HG03378 (cell line): ENCODE measurements at regions not wholly inside any gene's neighbourhood (a gene's known extent, or its start where the extent isn't known, plus 50 kb on each side); places are given as distances from the start of the nearest gene placed in this dataset.
"Not testable (repeated sequence)": the region's sequence is repeated elsewhere in the genome, so short reads cannot be mapped to it uniquely, and the experiment has no call there.

ENCODE experiments used
- ATAC-seq: cut with Tn5 transposase; IDR thresholded peaks from one replicate; pipeline ENCODE4 v1.9.1; 2021; ENCODE audit warnings: mild to moderate bottlenecking, moderate library complexity; ENCODE audit not compliant: unreplicated experiment

DNA sequence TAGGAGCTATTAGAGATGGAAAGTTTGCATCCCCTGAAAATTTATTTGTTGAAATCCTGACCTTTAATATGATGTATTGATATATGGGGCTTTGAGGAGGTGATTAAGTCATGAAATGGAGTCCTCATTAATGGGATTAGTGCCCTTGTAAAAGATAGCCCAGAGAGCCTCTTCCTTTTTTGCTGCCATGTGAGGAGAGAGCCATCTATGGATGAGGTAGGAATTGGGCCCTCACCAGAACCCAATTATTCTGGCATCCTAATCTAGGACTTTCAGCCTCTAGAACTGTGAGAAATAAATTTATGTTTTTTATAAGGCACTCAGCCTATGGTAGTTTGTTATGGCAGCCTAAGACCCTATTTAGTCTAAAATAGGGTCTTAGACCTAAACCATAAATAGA, 250.2 kb upstream of the SLITRK1 start:
- no peak for ATAC-seq

DNA sequence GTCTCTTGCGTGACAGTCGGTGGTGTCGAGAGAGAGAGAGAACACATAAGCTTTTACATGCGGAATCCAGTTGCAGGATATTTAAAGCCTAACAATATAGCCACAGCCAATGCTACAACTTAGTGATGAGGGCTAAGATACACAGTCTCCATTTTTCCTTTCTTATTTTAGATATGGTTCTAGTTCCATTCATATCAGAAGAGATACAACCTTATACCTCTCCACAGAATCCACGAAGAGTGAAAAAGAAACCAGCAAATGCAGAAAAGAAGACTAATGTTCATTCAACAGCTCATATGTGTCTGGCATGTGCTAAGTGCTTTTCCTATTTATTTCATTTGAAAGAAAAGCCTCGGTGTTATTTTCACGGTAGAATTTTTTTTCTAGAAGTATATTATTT, 249.0 kb upstream of the SLITRK1 start:
- ATAC-seq: no peak

DNA sequence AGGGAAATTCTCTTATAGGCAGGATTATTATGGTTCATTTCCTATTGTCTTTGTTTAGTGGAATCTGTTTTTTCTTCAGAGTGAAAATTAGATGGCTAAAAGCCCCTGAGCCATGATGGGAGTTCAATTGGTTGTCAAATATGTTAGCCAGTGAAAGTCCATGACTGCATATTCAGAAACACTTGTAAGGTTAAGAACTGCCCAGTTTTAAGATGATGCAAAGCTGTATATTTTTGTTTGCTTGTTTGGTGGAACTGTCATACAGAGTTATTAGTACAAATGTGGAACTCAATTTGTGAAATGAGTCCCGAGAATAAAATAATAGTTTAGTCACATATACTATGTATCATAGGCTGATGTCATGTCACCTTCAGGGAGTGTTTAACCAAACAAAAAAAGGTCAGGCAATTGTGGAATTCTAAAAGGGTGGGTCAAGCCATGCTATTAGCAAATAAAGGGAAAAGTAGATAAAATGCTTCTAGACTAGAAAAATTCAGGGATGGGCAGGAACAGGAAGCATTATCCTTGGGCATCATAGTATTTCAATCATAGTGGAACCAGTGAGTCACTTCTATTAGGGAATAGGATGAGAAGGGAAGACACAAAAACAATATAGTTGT, 248.3 kb upstream of the SLITRK1 start:
- ATAC-seq: no peak

DNA sequence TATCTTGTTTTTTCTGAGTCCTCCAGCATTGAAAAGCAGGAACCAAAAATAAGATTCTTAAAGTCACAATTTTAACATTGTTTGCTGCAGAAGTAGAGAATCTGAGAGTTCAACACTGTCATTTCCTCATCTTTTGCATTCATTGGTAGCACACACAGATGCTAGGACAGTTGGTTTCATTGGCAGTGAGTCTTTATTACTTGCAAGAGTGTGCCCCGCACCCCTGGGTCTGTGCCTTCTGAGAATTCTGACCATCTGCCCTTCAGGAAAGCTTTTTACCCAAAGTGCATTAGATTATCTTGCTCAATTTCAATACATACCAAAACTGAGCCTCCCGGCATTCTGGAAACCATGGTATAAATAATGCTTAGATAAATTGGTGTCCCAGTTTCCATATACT, 247.7 kb upstream of the SLITRK1 start:
- no peak for ATAC-seq

DNA sequence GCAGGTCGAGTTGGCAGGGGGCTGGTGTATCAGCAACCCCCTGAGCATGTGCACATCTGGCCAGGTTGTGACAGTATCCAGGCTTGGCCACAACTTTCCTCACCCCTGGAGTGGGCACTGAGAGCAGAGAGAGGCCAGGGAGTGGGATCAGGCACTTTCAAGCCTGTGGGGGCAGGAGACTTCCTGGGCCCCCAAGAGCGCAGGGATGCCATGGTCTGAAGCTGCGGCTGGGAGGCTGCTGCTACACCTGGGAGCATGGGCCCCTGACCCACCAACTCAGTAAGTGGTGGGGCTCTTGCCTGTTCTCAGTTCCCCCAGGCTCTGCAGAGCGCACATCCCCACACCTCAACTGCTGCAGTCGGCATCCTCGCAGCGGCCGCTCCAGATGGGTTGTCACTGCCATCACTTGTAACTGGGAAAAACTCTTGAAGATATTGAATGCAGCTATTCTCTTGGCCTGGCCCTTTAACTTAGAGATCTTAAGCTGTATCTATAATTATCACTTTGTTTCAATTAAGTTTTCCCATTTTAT, 245.4 kb upstream of the SLITRK1 start:
- ATAC-seq: no peak

DNA sequence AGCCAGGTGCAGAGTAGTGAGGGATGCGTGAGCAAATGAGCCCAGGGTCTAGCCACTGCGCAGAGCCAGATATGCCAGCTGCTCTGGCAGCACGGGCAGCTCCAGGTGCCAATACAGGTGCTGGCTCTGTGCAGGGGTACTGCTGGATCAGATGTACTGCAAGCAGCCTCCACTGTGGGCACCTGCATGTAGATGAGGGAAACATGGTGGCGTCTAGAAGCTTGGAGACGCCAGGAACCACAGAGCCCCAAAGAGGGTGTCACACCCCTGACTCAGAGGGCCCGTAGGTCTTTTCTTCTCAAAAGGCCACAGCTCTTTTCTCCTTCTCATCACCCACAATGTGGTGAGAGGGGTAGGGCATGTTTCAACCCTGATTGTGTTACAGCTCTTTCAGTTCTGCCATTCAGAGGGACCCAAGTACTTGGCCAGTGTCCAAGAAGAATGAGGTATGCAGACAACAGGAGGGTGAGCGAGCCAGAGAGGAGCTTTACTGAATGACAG, 244.4 kb upstream of the SLITRK1 start:
- ATAC-seq: no peak

DNA sequence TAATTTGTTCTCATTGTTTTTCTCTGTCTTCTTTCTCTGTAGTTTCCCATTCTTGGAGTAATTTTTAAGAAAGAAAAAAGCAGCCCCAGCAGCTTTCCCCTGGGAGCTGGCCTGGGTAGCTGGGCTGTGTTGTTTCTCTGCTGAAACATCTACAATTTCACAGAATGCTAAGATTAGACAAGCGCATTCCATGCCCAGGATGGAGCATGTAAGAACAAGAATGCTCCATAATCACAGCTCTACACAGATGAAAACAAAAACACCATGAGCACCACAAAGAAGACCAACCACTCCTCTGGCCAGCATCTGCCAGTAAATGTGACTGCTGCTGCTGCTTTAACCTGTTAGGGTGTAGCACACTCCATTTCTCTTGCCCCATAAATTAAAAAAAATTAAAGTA, 239.2 kb upstream of the SLITRK1 start:
- ATAC-seq: no peak

DNA sequence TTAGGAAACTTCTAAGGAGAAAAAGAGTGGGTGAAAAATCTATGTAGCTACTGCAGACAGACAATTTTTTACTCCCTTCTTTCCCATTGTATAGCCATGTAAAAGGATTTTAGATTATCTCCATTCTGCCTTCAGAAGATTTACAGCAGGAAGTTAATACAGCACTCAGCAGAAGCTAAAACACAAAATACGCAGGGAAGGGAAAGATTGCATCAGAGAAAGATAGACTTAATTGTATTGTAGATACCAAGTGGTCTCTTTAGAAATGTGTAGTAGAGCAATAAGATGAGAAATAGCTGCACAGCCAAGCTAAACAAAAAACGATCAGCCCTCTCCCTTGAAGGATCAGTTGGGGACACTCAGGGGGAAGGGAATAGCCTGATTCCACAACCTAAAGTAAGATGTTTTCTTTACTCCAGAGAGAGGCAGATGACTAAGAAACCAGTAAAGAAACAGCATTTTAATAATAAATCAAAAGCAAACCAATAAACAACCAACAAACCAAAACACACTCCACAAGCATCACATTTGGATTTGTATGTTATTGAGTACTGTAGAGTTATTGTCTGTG, 236.7 kb upstream of the SLITRK1 start:
- ATAC-seq: no peak

DNA sequence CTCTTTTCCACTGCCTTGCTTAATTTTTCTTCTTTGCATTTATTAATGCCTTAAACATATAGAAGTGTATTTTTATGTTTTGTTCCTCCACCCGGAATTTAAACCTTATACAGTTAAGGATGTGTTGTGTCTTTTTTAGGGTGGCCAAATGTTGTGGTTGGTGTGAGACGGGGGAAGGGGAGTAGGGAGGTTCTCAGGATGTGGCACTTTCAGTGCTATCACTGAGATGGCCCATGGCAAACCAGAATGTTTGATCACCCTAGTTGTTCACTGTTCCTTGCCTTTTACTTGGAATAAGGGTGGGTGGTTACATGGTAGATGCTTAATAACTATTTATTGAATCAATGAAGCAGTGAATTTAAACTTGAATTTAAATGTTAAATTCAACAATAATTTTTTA, 216.0 kb upstream of the SLITRK1 start:
- ATAC-seq: no peak

DNA sequence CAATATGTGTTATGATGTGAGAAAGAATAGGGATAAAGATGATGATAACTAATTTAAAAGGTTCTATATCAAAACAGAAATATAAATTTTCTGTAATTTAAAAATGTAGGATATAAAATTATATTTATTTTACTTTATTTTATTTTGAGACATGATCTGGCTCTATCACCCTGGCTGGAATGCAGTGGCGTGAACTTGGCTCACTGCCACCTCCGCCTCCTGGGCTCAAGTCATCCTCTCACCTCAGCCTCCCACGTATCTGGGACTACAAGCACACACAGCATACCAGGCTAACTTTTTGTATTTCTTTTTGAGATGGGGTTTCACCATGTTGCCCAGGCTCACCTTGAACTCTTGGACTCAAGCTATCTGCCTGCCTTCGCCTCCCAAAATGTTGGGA, 214.9 kb upstream of the SLITRK1 start:
- no peak for ATAC-seq

DNA sequence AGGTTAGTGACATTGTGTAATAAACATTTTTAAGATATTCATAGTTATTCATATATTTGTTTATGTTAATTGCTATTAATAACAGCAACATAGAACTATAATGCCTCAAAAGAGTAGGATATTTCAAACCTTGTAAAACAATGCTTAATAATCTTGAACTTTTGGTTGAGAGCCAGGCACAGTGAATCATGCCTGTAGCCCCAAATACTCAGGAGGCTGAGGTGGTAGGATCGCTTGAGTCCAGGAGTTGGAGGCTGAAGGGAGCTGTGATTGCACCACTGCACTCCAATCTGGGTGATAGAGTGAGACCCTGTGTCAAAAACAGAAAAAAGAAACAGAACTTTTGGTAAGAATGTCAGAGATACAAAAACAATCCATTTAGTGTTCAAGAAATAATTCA, 213.9 kb upstream of the SLITRK1 start:
- ATAC-seq: no peak

DNA sequence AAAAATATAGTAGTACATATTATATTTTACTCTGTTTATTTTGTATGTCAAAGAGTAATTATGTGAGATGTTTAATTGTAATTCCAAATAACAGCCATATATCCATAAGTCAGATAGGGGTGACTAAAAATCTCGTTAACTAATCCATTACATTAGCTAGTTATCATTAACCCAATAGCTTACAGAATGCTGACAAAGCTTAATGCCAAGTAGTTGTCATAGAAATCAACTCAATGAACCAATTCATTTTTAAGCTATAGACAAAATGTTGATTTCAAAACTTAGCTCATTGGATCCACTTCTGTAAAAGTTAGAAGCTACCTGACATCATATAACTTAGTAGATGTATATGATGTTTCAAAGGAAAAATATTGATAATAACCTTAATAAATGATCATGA, 206.7 kb upstream of the SLITRK1 start:
- no peak for ATAC-seq

DNA sequence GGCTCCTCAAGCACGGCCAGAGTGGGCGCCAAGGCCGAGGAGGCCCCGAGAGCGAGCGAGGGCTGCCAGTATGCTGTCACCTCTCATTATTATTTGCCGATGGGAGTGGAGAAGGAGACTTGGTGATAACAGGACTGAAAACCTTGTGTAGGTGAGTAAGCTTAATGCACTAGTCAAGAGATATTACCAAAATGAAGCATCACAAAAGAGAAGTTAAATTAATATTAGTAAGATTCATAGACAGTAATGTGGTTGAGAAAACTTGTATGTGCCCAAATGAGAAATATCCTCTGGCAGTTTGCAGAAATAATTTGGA, 204.5 kb upstream of the SLITRK1 start:
- no peak for ATAC-seq

DNA sequence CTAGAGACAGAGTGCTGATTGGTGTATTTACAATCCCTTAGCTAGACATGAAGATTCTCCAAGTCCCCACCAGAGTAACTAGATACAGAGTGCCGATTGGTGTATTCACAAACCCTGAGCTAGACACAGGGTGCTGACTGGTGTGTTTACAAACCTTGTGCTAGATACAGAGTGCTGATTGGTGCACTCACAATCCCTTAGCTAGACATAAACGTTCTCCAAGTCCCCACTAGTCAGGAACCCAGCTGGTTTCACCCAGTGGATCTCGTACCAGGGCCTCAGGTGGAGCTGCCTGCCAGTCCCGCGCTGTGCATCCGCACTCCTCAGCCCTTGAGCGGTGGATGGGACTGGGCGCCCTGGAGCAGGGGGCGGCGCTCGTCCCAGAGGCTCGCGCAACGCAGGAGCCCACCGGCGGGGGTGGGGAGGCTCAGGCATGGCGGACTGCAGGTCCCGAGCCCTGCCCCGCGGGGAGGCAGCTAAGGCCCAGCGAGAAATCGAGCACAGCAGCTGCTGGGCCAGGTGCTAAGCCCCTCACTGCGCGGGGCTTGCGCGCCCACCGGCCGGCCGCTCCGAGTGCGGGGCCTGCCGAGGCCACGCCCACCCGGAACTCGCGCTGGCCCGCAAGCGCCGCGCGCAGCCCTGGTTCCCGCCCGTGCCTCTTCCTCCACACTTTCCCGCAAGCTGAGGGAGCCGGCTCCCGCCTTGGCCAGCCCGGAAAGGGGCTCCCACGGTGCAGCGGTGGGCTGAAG, 204.0 kb upstream of the SLITRK1 start:
- ATAC-seq: not testable (repeated sequence)

DNA sequence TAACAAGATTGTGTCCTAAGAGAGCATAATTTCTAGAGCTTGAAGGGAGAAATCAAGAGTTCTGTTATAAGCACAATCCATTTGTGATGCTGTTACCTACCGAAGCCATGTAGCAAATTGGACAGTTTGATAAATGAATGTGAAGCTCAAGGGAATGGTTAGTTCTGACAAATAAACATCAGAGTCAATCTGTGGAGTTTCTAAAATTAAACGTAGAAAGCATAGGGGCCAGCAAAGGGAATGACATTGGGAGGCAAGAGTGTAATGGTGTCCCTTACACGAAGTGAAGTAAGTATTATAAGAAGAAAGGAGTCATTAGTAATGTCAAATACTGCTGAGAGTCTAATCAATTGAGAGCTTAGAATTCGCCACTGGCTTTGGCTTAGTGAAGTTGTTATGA, 200.2 kb upstream of the SLITRK1 start:
- no peak for ATAC-seq

DNA sequence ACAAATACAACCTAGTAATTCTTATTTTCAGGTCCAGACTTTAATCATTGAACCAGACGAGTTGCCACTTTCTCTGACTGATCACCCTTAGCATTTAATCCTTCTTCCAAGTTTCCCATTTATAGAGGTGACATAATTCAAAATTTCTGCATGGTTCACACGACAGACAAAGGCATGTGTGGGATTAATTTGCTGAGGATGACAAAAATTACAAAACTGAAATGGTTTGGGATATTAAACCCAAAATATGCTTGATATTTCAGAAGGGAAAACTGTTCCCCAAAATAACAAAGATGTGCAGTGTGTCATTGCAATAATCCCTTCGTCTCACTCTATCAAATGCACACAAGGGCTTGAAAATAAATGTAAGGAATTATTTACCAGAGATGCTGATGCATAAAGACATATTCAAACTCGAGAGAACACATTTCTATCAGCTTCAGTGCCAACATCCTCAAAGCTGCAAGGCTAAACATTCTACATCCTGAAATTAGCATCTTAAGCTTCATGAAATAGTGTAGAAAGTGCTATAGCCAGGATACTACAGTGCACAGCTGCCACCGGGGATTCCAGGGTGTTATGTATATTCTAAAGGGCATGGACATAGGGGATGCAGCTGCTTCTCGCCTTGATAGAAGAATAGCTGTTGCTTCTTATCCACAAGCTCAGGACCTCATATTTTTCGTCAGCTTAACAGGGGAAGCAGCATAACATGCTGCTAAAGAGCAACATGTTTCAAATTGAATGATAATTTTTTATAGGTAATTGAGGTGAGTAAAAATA, 198.7 kb upstream of the SLITRK1 start:
- no peak for ATAC-seq

DNA sequence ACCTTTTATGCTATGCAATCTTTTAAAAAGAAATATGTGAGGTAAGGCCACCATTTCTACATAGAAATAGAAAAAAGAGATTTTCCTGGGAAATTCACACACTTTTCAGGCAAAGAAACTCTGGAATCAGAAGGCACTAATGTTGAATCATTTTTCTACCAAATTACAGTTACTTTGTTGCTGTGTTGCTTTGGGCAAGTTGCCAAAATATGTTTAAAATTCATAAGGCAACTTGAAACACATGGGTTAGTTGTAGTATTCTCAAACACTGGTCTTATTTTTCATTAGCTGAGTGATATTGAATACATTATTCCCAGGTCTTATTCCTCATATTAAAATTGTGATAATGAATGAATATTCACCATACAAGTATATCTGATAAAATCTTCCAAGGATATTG, 195.0 kb upstream of the SLITRK1 start:
- no peak for ATAC-seq

DNA sequence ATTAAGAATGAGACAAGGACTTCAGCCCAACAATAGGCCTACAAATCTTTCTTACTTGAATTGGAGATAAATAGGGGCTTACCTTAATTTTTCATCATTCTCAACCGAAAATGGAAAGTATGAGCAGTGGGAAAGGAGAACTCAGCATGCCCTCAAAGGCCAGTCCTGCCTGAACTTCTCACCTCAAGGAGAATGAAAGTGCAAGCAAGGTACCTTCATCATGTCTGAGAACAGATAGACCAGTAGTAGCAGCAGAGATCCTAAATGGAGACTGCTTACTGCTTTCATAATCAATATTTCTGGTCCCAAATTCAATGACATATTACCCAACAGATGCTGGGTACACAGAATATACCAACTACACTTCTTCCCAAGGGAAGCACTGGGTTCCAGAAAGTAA, 194.0 kb upstream of the SLITRK1 start:
- ATAC-seq: no peak

DNA sequence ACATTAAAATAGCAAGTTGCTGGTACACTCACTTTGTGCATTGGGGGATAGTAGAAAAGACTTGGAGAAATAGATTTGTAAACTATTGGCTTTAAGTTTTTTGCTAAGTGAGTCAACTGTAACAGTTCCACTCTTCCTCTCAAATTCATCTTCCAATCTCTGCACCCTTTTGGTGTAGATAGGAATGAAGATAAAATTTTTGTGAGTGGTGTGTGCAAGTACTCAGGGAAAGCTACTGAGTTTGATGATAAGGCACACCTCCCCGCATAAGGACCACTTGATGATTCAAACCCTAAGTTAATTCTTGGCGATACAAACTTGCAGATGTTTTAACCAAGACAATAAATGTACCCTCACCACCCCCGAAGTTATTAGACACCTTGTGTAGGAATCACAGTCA, 168.3 kb upstream of the SLITRK1 start:
- ATAC-seq: no peak

DNA sequence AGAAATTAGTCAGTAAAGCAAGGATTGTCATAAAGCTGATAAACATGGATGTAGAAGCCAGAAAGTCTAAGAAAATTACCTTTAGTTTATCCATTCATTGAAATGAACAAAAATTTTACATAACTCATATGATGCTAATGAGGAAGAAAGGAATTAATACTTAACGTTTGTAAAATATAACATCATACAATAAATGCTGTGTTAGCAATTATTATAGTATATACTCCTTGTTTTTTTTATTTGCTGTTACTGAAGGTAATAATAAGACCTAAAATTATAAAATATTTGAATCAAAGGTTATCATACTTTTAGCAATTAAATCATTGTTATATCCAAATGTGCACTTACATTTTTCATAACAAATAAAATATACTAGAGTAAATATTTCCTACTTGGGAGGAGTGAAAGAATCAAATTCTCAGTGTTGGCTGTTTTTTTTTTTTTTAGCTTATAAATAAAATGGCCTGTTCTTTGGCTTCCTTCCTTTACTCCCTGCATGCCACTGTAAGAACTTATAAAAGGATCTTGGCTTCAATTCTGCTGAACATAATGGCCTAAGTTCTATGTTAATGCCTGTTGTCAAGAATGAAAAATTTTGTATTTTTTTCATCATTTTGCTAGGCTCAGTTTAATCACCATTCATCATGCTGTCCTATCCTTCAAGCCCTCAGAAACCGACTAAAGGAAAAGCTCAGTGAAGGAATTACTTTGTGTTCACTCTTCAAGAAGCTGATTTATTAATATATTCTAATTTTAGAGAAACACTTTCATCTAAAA, 167.4 kb upstream of the SLITRK1 start:
- ATAC-seq: no peak

DNA sequence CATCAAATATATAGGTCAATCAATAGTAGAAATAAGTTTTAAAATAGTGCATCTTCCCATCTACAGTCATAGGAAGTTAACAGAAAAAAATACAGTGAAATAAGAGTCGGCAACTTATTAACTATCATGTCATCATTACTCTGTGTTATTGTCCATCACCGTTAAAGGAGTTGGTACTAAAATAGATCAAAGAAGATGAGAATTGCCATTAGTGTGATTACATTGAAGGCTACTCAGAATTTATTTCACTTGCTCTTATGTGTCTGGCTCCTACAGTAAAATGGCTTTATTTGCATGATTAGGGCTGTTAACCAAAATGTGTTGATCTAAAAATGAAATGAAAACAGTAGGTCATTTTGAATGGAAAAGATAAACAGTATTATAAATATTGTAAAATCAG, 162.5 kb upstream of the SLITRK1 start:
- no peak for ATAC-seq
